ENCODE measurements at regions not wholly inside any gene's neighbourhood (a gene's known extent, or its start where the extent isn't known, plus 50 kb on each side); places are given as distances from the start of the nearest gene placed in this dataset.

DNA sequence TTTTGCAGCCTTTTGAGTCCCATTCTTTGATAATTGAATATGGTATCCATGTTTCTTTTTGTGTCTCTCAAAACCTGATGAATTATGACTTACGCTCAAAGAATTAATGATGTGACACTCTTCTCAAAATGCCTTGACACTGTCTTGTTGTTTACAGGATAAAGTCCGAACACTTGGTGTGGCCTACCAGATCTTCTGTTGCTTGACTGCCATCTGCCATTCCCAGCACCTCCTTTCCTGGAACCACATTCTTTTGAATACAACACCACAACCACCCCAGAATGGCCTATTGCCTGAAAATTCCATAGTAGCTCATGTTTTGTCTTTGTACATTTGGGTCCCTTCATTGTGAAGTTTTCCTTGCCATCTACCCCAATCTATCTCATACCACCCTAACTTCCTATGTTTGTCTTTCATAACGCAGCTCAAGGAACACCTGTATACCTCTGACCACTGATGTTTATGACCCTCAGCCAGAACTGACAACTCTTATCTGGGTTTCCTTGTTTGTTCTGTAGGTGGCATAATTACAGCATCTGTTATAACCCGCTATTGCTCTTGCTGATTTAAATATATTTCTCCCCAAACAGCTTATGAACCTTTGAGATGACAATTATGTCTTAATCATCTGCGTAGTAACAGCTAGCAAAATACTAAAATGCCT is 991.3 kb downstream of the RAB28 start (continued):
- TF ChIP-seq, protein P1, sequence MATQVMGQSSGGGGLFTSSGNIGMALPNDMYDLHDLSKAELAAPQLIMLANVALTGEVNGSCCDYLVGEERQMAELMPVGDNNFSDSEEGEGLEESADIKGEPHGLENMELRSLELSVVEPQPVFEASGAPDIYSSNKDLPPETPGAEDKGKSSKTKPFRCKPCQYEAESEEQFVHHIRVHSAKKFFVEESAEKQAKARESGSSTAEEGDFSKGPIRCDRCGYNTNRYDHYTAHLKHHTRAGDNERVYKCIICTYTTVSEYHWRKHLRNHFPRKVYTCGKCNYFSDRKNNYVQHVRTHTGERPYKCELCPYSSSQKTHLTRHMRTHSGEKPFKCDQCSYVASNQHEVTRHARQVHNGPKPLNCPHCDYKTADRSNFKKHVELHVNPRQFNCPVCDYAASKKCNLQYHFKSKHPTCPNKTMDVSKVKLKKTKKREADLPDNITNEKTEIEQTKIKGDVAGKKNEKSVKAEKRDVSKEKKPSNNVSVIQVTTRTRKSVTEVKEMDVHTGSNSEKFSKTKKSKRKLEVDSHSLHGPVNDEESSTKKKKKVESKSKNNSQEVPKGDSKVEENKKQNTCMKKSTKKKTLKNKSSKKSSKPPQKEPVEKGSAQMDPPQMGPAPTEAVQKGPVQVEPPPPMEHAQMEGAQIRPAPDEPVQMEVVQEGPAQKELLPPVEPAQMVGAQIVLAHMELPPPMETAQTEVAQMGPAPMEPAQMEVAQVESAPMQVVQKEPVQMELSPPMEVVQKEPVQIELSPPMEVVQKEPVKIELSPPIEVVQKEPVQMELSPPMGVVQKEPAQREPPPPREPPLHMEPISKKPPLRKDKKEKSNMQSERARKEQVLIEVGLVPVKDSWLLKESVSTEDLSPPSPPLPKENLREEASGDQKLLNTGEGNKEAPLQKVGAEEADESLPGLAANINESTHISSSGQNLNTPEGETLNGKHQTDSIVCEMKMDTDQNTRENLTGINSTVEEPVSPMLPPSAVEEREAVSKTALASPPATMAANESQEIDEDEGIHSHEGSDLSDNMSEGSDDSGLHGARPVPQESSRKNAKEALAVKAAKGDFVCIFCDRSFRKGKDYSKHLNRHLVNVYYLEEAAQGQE (IDR thresholded peaks at IDR 0.05) = no peak
- TF ChIP-seq RXRA (IDR thresholded peaks at IDR 0.05) (no peak), NR2F2 (IDR thresholded peaks at IDR 0.05) (no peak), JUND (IDR thresholded peaks at IDR 0.05) (no peak), MAX (IDR thresholded peaks at IDR 0.05) (no peak), SP1 (IDR thresholded peaks at IDR 0.05) (no peak), GABPA (IDR thresholded peaks at IDR 0.05 in 1 of 2, conservative IDR thresholded peaks at IDR 0.05 in 1 of 2) (no peak), RAD21 (IDR thresholded peaks at IDR 0.05) (no peak), HNF4G (IDR thresholded peaks at IDR 0.05) (no peak), TAF1 (conservative IDR thresholded peaks at IDR 0.05) (no peak), EGR1 (IDR thresholded peaks at IDR 0.05; ENCODE audit: low read depth in 2 of 2) (no peak), FOXA2 (IDR thresholded peaks at IDR 0.05) (no peak)
- TF ChIP-seq, protein P2, sequence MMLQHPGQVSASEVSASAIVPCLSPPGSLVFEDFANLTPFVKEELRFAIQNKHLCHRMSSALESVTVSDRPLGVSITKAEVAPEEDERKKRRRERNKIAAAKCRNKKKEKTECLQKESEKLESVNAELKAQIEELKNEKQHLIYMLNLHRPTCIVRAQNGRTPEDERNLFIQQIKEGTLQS (IDR thresholded peaks at IDR 0.05) = no peak

GRCh38 chr4:12488672-12489071 is 995.5 kb downstream of the RAB28 start:
- TF ChIP-seq NR2F2 (IDR thresholded peaks at IDR 0.05) = no peak
- no peak for TF ChIP-seq SP1 (IDR thresholded peaks at IDR 0.05)
- TF ChIP-seq, protein P3, sequence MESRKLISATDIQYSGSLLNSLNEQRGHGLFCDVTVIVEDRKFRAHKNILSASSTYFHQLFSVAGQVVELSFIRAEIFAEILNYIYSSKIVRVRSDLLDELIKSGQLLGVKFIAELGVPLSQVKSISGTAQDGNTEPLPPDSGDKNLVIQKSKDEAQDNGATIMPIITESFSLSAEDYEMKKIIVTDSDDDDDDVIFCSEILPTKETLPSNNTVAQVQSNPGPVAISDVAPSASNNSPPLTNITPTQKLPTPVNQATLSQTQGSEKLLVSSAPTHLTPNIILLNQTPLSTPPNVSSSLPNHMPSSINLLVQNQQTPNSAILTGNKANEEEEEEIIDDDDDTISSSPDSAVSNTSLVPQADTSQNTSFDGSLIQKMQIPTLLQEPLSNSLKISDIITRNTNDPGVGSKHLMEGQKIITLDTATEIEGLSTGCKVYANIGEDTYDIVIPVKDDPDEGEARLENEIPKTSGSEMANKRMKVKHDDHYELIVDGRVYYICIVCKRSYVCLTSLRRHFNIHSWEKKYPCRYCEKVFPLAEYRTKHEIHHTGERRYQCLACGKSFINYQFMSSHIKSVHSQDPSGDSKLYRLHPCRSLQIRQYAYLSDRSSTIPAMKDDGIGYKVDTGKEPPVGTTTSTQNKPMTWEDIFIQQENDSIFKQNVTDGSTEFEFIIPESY (IDR thresholded peaks at IDR 0.05) = no peak
- no peak for TF ChIP-seq EGR1 (IDR thresholded peaks at IDR 0.05; ENCODE audit: low read depth in 2 of 2)
- no peak for TF ChIP-seq FOXA1 (IDR thresholded peaks at IDR 0.05)
- no peak for TF ChIP-seq MAX (IDR thresholded peaks at IDR 0.05)
- TF ChIP-seq FOXA2 (IDR thresholded peaks at IDR 0.05) = no peak
- TF ChIP-seq, protein P2 (IDR thresholded peaks at IDR 0.05) = no peak
- no peak for TF ChIP-seq YY1 (IDR thresholded peaks at IDR 0.05)
- TF ChIP-seq, protein P4, sequence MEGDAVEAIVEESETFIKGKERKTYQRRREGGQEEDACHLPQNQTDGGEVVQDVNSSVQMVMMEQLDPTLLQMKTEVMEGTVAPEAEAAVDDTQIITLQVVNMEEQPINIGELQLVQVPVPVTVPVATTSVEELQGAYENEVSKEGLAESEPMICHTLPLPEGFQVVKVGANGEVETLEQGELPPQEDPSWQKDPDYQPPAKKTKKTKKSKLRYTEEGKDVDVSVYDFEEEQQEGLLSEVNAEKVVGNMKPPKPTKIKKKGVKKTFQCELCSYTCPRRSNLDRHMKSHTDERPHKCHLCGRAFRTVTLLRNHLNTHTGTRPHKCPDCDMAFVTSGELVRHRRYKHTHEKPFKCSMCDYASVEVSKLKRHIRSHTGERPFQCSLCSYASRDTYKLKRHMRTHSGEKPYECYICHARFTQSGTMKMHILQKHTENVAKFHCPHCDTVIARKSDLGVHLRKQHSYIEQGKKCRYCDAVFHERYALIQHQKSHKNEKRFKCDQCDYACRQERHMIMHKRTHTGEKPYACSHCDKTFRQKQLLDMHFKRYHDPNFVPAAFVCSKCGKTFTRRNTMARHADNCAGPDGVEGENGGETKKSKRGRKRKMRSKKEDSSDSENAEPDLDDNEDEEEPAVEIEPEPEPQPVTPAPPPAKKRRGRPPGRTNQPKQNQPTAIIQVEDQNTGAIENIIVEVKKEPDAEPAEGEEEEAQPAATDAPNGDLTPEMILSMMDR (IDR thresholded peaks at IDR 0.05; ENCODE audit: low read depth, low read length, missing input control) = no peak
- TF ChIP-seq, protein P1 (IDR thresholded peaks at IDR 0.05) = no peak
- no peak for TF ChIP-seq GABPA (IDR thresholded peaks at IDR 0.05 in 1 of 2, conservative IDR thresholded peaks at IDR 0.05 in 1 of 2)
- no peak for TF ChIP-seq HNF4G (IDR thresholded peaks at IDR 0.05)
- TF ChIP-seq JUND (IDR thresholded peaks at IDR 0.05) = no peak
- TF ChIP-seq TAF1 (conservative IDR thresholded peaks at IDR 0.05) = no peak
- no peak for TF ChIP-seq RAD21 (IDR thresholded peaks at IDR 0.05)
- no peak for TF ChIP-seq HNF4A (conservative IDR thresholded peaks at IDR 0.05)
- no peak for TF ChIP-seq RXRA (IDR thresholded peaks at IDR 0.05)
- WGBS = 48% methylated on average over 5 of the region's 5 CpGs

More at GRCh38 chr4:12488672-12489071, 995.5 kb downstream of the RAB28 start:
- Histone ChIP-seq H3K4me1 (ENCODE audit: control insufficient read depth in 4 of 4, insufficient read depth in 4 of 4, low read length in 3 of 4) (no peaks in the 10 kb centered on the region), H3K27ac (ENCODE audit: low read depth in 1 of 2, low read length in 2 of 2) (no peak overlapping the region), H3K36me3 (ENCODE audit: control insufficient read depth in 4 of 4, insufficient read depth in 3 of 4, low read depth in 1 of 4, low read length in 3 of 4) (no peaks in the 10 kb centered on the region), H3K9me3 (ENCODE audit: control insufficient read depth in 4 of 4, low read length in 3 of 4) (no peaks in the 10 kb centered on the region), H3K9ac (ENCODE audit: low read depth in 1 of 2, low read length in 2 of 2) (no peak overlapping the region), H3K4me3 (ENCODE audit: low read depth in 1 of 3, low read length in 3 of 3) (no peak overlapping the region), H3K27me3 (ENCODE audit: control insufficient read depth in 4 of 4, insufficient read depth in 4 of 4, low read length in 3 of 4) (no peaks in the 10 kb centered on the region)
- DNase-seq (ENCODE audit: low spot score) = no peak
